Body of pancreas (tissue), 4 donors: ENCODE measurements at regions not wholly inside any gene's neighbourhood (a gene's known extent, or its start where the extent isn't known, plus 50 kb on each side); places are given as distances from the start of the nearest gene placed in this dataset.

Experiments used
- ATAC-seq: fragments of 150-250 bp; one replicate; pipeline ENCODE4 v1.9.1; 2016
- DNase-seq, 4 donors: peaks; one replicate each; pipeline ENCODE4 v3.0.0-alpha.2; 2019
- H3K27ac ChIP-seq, 4 donors: fragments of 200-600 bp; sonication (generic); 1 replicate in 3 of 4; 2 replicates in 1 of 4; pipeline versions ENCODE4 v1.5.1 to v1.6.1; 2016 to 2019; ENCODE audit warnings: mild to moderate bottlenecking in 1 of 4, mixed read lengths in 1 of 4, moderate library complexity in 1 of 4
- H3K27me3 ChIP-seq, 2 donors: fragments of 200-600 bp; sonication (generic); one replicate each; pipeline ENCODE4 v1.6.0; 2016; ENCODE audit warnings: mild to moderate bottlenecking in 1 of 2
- H3K36me3 ChIP-seq, 2 donors: fragments of 200-600 bp; sonication (generic); replicated peaks in 1 of 2; 2 replicates each; pipeline ENCODE4 v1.5.1; 2016; ENCODE audit warnings: low read depth in 2 of 2; ENCODE audit not compliant: insufficient read depth in 1 of 2
- H3K4me1 ChIP-seq: fragments of 200-600 bp; sonication (generic); one replicate; pipeline ENCODE4 v1.6.0; 2016
- H3K4me3 ChIP-seq, 2 donors: fragments of 200-600 bp; sonication (generic); 1 replicate in 1 of 2; 2 replicates in 1 of 2; pipeline ENCODE4 v1.5.1; 2016 to 2019
- H3K9me3 ChIP-seq, 3 donors: fragments of 200-600 bp; sonication (generic); 1 replicate in 2 of 3; 2 replicates in 1 of 3; pipeline ENCODE4 v1.5.1; 2016
- POLR2A ChIP-seq, 3 donors: fragments of 450-650 bp; IDR thresholded peaks; one replicate each; pipeline ENCODE4 v1.6.1; 2016; ENCODE audit warnings: antibody characterized with exemption in 3 of 3, mild to moderate bottlenecking in 2 of 3
- WGBS, 2 donors: methylation state at CpG; one replicate each; pipeline ENCODE4 v1.1.5; 2017; 5-methylcytosine and 5-hydroxymethylcytosine counted together
- intact Hi-C: fragments of 100-400 bp; cut with DNase I; formaldehyde crosslinking; loops from one replicate; pipeline ENCODE4 v1.15.1; 2023
- TF ChIP-seq, protein P1 (sequence below), 7 experiments: fragments of 450-650 bp in 4 of 7; fragments of 200-600 bp in 3 of 7; sonication (generic) in 3 of 7; IDR thresholded peaks; one replicate each; pipeline ENCODE4 v1.5.1; 2016 to 2019; ENCODE audit warnings: antibody characterized with exemption in 7 of 7

DNA sequence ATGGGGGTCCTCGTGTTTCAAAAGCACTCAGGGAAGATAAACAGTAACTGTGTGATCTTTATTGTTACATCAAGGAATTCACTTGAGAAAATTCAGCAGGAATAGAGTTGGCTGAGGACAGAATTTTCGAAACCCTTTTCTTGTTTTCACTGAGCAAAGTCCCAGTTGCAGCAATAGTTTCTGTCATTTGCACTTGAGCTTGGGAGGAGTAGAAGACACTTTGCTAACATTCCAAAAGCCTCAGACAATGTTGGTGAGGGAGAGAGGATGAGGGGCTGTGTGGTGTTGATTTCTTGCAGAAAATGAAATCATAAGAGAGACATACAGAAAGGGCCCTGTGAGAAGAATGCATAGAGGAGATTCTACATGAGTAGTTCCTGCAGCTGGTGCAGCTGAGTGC, 151.9 kb upstream of the DIPK2B start:
- 56 to 58% methylated on average over 2 of the region's 2 CpGs for WGBS, 2 donors
- H3K9me3 ChIP-seq: no peaks in the 10 kb centered on the region
- no peak for DNase-seq
- no peaks in the 10 kb centered on the region for H3K36me3 ChIP-seq
- H3K4me1 ChIP-seq: no peaks in the 10 kb centered on the region
- H3K4me3 ChIP-seq: no peak overlapping the region
- no peaks in the 10 kb centered on the region for H3K27me3 ChIP-seq
- intact Hi-C loops: no loop called here
- ATAC-seq: no peak
- H3K27ac ChIP-seq: no peak overlapping the region
- no peak for TF ChIP-seq POLR2A (IDR thresholded peaks at IDR 0.05)
- TF ChIP-seq, protein P1, sequence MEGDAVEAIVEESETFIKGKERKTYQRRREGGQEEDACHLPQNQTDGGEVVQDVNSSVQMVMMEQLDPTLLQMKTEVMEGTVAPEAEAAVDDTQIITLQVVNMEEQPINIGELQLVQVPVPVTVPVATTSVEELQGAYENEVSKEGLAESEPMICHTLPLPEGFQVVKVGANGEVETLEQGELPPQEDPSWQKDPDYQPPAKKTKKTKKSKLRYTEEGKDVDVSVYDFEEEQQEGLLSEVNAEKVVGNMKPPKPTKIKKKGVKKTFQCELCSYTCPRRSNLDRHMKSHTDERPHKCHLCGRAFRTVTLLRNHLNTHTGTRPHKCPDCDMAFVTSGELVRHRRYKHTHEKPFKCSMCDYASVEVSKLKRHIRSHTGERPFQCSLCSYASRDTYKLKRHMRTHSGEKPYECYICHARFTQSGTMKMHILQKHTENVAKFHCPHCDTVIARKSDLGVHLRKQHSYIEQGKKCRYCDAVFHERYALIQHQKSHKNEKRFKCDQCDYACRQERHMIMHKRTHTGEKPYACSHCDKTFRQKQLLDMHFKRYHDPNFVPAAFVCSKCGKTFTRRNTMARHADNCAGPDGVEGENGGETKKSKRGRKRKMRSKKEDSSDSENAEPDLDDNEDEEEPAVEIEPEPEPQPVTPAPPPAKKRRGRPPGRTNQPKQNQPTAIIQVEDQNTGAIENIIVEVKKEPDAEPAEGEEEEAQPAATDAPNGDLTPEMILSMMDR (IDR thresholded peaks at IDR 0.05): no peak

DNA sequence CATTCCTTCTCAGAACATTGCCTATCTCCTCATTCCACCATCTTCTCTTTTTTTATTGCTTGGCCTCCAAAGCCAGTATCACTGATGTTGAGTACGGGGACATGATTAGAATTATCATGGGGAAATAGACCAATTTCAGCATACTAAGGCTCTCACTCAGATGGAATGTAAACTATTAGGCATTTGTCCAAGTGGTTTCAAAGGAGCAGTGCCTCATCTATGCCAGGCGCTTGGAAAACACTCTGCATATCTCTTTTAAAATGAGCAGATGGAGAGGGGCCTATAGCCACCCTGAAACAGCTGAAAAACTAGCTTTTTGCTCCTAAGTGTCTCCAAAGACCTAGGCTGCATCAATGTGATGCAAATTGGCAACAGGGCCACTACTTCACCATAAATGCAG, 150.8 kb upstream of the DIPK2B start:
- ATAC-seq (no peak), DNase-seq (no peak)
- intact Hi-C loops: no loop called here
- H3K4me3 ChIP-seq: no peak overlapping the region
- no peaks in the 10 kb centered on the region for H3K27me3 ChIP-seq
- H3K27ac ChIP-seq: no peak overlapping the region
- H3K9me3 ChIP-seq: no peaks in the 10 kb centered on the region
- no peak for TF ChIP-seq POLR2A (IDR thresholded peaks at IDR 0.05)
- TF ChIP-seq, protein P1 (IDR thresholded peaks at IDR 0.05): no peak
- H3K36me3 ChIP-seq: no peaks in the 10 kb centered on the region
- H3K4me1 ChIP-seq: no peaks in the 10 kb centered on the region
- 56 to 62% methylated on average over 2 of the region's 2 CpGs for WGBS, 2 donors

DNA sequence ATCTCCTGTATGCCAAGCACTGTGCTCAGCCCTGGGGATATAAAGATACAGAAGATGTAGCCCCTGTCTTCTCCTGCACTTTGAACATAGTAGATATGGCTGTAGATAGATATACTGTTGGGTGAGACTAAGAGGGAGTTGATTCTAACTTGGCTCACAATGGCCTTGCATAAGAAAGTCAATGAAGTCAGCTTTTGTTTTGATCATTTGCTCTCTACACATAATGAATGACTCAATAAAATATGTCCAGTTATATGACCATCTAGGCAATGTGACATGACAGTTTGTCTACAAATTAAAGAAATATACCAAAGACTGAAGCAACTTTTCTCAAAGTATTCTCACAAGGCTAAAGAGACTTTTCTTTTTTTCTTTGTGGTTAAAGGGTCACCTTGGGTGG, 147.6 kb upstream of the DIPK2B start:
- Histone ChIP-seq H3K4me3 (no peak overlapping the region), H3K27me3 (no peaks in the 10 kb centered on the region), H3K27ac (no peak overlapping the region), H3K4me1 (no peaks in the 10 kb centered on the region), H3K9me3 (no peaks in the 10 kb centered on the region), H3K36me3 (no peaks in the 10 kb centered on the region)
- intact Hi-C loops: no loop called here
- DNase-seq (no peak), ATAC-seq (no peak)
- TF ChIP-seq, protein P1 (IDR thresholded peaks at IDR 0.05): no peak
- TF ChIP-seq POLR2A (IDR thresholded peaks at IDR 0.05): no peak

DNA sequence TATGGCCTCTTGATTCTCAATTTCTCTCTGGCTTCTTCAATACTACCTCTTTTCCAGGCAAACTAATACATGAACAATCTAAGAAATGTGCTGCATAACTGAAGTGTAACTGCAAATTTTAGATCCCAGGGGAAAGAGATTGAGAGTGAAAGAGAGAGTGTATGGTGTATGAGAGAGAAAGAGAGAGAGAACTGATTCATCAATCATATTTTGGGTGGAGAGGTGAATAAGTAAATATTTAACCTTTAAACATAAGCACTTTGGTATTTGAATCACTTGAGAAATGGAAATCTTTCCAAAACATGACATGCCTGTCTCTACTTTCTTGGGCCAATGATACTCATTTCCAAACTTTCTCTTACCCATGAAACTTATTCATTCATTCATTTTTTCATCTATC, 147.2 kb upstream of the DIPK2B start:
- TF ChIP-seq, protein P1 (IDR thresholded peaks at IDR 0.05): no peak
- no peak for TF ChIP-seq POLR2A (IDR thresholded peaks at IDR 0.05)
- intact Hi-C loops: no loop called here
- ATAC-seq: no peak
- Histone ChIP-seq H3K9me3 (no peaks in the 10 kb centered on the region), H3K4me3 (no peak overlapping the region), H3K4me1 (no peaks in the 10 kb centered on the region), H3K27me3 (no peaks in the 10 kb centered on the region), H3K36me3 (no peaks in the 10 kb centered on the region), H3K27ac (no peak overlapping the region)
- DNase-seq: no peak

DNA sequence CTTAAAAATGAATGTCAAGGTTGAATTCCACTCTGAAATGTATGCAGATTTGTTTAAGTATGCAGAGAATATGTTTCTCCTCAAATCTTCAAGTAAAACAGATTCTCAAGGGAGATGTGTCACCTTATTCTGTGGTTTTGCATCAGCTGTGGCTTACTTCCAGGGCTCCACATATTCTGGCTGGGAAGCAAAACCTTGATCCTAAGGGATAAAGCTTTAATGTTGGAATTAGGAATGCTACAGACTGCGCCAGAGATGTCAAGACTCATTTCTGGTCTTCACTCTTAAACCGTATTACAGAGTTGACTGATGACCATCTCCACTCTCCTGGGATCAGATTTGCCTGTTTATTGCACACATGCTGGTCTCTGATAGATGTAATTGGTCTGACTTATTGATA, 143.9 kb upstream of the DIPK2B start:
- TF ChIP-seq, protein P1 (IDR thresholded peaks at IDR 0.05): no peak
- no peak for TF ChIP-seq POLR2A (IDR thresholded peaks at IDR 0.05)
- intact Hi-C loops: no loop called here
- Histone ChIP-seq H3K4me3 (no peak overlapping the region), H3K9me3 (no peaks in the 10 kb centered on the region), H3K36me3 (no peaks in the 10 kb centered on the region), H3K27ac (no peak overlapping the region), H3K4me1 (no peaks in the 10 kb centered on the region), H3K27me3 (no peaks in the 10 kb centered on the region)
- DNase-seq: no peak
- whole genome bisulfite sequencing, 2 donors: 68% methylated on average over 2 of the region's 2 CpGs; no CpG with 5 or more reads in 1 of the 2 donors
- ATAC-seq: no peak
